Heart left ventricle (tissue), 16 donors: ENCODE measurements at regions not wholly inside any gene's neighbourhood (a gene's known extent, or its start where the extent isn't known, plus 50 kb on each side); places are given as distances from the start of the nearest gene placed in this dataset.

ENCODE experiments used
- ATAC-seq, 4 donors: fragments of 200-7000 bp; cut with Tn5 transposase; one replicate each; pipeline ENCODE4 v1.9.1; 2020 to 2022; ENCODE audit warnings: moderate library complexity in 4 of 4, mild to moderate bottlenecking in 3 of 4, moderate number of reproducible peaks in 1 of 4
- DNase-seq, 5 donors: peaks; one replicate each; pipeline ENCODE4 v3.0.0-alpha.2; 2020
- H3K27ac ChIP-seq, 12 donors: fragments of 200-600 bp; sonication (generic) in 4 of 12; one replicate each; pipeline versions ENCODE4 v1.5.0 to v1.8.0; 2016 to 2022; ENCODE audit warnings: mild to moderate bottlenecking in 2 of 12
- H3K27me3 ChIP-seq, 9 donors: fragments of 200-600 bp; sonication (generic) in 2 of 9; one replicate each; pipeline versions ENCODE4 v1.5.1 to v1.8.0; 2016 to 2022; ENCODE audit warnings: mild to moderate bottlenecking in 3 of 9
- H3K36me3 ChIP-seq, 9 donors: fragments of 200-600 bp; sonication (generic) in 2 of 9; one replicate each; pipeline versions ENCODE4 v1.5.0 to v1.8.0; 2018 to 2022; ENCODE audit warnings: mild to moderate bottlenecking in 2 of 9
- H3K4me1 ChIP-seq, 12 donors: fragments of 200-600 bp; sonication (generic) in 4 of 12; one replicate each; pipeline versions ENCODE4 v1.5.0 to v1.8.0; 2016 to 2022; ENCODE audit warnings: mild to moderate bottlenecking in 3 of 12
- H3K4me3 ChIP-seq, 12 donors: fragments of 200-600 bp; sonication (generic) in 4 of 12; one replicate each; pipeline versions ENCODE4 v1.5.0 to v1.8.0; 2017 to 2022; ENCODE audit warnings: mild to moderate bottlenecking in 9 of 12, moderate library complexity in 4 of 12
- H3K9me3 ChIP-seq, 12 donors: fragments of 200-600 bp; sonication (generic) in 4 of 12; one replicate each; pipeline versions ENCODE4 v1.5.0 to v1.8.0; 2016 to 2022; ENCODE audit warnings: mild to moderate bottlenecking in 1 of 12
- POLR2A ChIP-seq, 2 donors: fragments of 450-650 bp; IDR thresholded peaks; one replicate each; pipeline ENCODE4 v1.6.1; 2017; ENCODE audit warnings: antibody characterized with exemption in 2 of 2, mild to moderate bottlenecking in 2 of 2, moderate library complexity in 2 of 2
- WGBS, 4 donors: extraction: QIAGEN DNeasy Blood & Tissue Kit in 2 of 4; methylation state at CpG; one replicate each; pipeline versions ENCODE4 v1.1.5 to v1.1.7; 2013 to 2018; 5-methylcytosine and 5-hydroxymethylcytosine counted together
- intact Hi-C, 10 donors: fragments of 100-400 bp; cut with DNase I; formaldehyde crosslinking; loops; one replicate each; pipeline versions ENCODE4 v1.11.1 to v1.14.2; 2022
- TF ChIP-seq, protein P1 (sequence below), 12 donors: fragments of 200-600 bp; sonication (generic) in 4 of 12; IDR thresholded peaks; one replicate each; pipeline versions ENCODE4 v1.5.0 to v1.8.0; 2018 to 2022; ENCODE audit warnings: antibody characterized with exemption in 12 of 12, mild to moderate bottlenecking in 5 of 12
- donor health status: ischemic (EF 13 %, LVEDD 7.1; RV severe dilation, severe dysfunction).
- donor health status: healthy with polysubstance abuse.
- donor health status: DM: no; HTN: yes; CAD: no.
- donor health status: DM: no; HTN: no; CAD: no.
- donor health status: ischemic (EF 25% LVEDD 6.9; RV normal size, moderate dysfunction).
- donor health status: ischemic (EF 25% LVEDD 5.7; RV mildly dilated, moderate dysfunction).
- donor health status: healthy.
- donor health status: DM: yes; HTN: yes; CAD: no.
- donor health status: ischemic (EF 35%, LVEDD 5.7; RV mildly dilated, moderate dysfunction).
- donor health status: nonischemic (EF 11% LVEDD 7.7; RV severe dilation, severe dysfunction).
- donor health status: DM: yes; HTN: yes; CAD: no.
- donor health status: PGD.
- donor health status: ischemic (EF 29% LVEDD 5.4; RV normal size, mild dysfunction).
- donor health status: nonischemic (EF 23%, LVEDD 6.1; RV moderate dilation, normal function).

DNA sequence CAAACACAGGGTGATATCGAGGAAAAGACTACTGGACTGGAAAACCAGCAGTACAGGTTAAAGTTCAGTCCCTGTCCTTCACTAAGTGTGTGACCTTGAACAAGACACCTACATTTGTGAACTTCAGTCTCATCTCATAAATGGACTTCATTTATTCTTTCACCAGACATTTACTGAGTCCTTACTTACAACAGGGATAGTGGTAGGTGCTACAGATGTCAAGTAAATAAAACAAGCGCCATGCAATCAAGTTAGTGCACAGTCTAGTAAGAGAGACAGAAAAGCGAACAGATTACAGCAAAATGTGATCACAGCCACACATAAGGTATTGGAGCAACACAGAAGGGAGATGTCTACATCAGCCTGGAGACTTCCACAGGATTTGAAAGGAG lies 413.2 kb downstream of the ACTL7B start:
- no peak overlapping the region for H3K27ac ChIP-seq
- 86 to 94% (median 91%) methylated on average over 3 of the region's 3 CpGs for WGBS, 4 donors

DNA sequence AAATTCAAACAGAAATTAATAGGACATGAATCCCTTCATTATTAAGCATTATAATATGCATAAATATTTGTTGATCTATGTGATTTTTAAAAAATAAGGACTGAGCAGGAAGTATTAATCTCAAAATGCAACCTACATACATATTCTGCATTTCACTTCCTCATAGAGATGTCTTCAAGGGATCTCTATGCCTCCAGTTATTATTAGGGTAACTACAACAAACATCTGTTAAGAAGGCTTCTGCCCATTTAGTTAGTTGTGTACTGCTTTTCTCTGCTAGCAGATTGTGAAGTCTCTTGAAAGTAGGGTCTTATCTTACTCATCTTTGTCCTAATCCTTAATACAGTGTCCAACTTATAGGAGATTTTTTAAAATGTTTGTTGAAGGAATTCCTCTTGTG lies 414.1 kb downstream of the ACTL7B start:
- DNase-seq, result no peak
- Histone ChIP-seq H3K27me3 (no peaks in the 10 kb centered on the region), H3K27ac (no peak overlapping the region), H3K4me3 (no peak overlapping the region), H3K4me1 (no peaks in the 10 kb centered on the region), H3K36me3 (no peaks in the 10 kb centered on the region), H3K9me3 (no peaks in the 10 kb centered on the region)
- intact Hi-C loops, result no loop called here
- no peak for TF ChIP-seq POLR2A (IDR thresholded peaks at IDR 0.05)
- TF ChIP-seq, protein P1, sequence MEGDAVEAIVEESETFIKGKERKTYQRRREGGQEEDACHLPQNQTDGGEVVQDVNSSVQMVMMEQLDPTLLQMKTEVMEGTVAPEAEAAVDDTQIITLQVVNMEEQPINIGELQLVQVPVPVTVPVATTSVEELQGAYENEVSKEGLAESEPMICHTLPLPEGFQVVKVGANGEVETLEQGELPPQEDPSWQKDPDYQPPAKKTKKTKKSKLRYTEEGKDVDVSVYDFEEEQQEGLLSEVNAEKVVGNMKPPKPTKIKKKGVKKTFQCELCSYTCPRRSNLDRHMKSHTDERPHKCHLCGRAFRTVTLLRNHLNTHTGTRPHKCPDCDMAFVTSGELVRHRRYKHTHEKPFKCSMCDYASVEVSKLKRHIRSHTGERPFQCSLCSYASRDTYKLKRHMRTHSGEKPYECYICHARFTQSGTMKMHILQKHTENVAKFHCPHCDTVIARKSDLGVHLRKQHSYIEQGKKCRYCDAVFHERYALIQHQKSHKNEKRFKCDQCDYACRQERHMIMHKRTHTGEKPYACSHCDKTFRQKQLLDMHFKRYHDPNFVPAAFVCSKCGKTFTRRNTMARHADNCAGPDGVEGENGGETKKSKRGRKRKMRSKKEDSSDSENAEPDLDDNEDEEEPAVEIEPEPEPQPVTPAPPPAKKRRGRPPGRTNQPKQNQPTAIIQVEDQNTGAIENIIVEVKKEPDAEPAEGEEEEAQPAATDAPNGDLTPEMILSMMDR (IDR thresholded peaks at IDR 0.05), result no peak
- no peak for ATAC-seq

More for the DNA sequence above, 413.2 kb downstream of the ACTL7B start:
- H3K36me3 ChIP-seq, result no peaks in the 10 kb centered on the region
- TF ChIP-seq, protein P1 (IDR thresholded peaks at IDR 0.05), result no peak
- no peak for TF ChIP-seq POLR2A (IDR thresholded peaks at IDR 0.05)
- no peaks in the 10 kb centered on the region for H3K9me3 ChIP-seq
- intact Hi-C loops, result no loop called here
- ATAC-seq (no peak), DNase-seq (no peak)
- H3K4me3 ChIP-seq, result no peak overlapping the region
- no peaks in the 10 kb centered on the region for H3K4me1 ChIP-seq
- H3K27me3 ChIP-seq, result no peaks in the 10 kb centered on the region

DNA sequence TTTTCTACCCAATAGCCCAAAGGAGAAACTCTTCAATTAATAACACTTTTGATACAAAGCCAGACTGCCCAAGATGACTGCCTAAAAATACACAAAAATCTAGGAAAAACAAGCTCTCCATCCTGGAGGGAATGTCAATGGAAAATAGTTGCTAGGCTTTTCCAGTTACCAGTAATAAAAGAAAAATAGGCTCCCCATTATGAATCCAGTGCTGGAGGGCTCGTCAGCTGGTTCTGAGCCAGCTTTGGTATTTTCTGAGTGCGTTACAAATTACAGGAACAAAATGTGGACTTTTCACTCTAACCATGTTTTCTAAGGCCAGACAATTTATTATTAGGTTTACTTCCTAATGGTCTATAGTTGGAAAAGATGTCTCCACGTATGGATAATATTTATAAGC lies 414.5 kb downstream of the ACTL7B start:
- intact Hi-C loops, result no loop called here
- Histone ChIP-seq H3K4me1 (no peaks in the 10 kb centered on the region), H3K27ac (no peak overlapping the region), H3K4me3 (no peak overlapping the region), H3K27me3 (no peaks in the 10 kb centered on the region), H3K36me3 (no peaks in the 10 kb centered on the region), H3K9me3 (no peaks in the 10 kb centered on the region)
- WGBS, 4 donors, result 73 to 82% (median 77%) methylated on average over 3 of the region's 3 CpGs
- ATAC-seq, result no peak
- DNase-seq, result no peak
- TF ChIP-seq, protein P1 (IDR thresholded peaks at IDR 0.05), result no peak

DNA sequence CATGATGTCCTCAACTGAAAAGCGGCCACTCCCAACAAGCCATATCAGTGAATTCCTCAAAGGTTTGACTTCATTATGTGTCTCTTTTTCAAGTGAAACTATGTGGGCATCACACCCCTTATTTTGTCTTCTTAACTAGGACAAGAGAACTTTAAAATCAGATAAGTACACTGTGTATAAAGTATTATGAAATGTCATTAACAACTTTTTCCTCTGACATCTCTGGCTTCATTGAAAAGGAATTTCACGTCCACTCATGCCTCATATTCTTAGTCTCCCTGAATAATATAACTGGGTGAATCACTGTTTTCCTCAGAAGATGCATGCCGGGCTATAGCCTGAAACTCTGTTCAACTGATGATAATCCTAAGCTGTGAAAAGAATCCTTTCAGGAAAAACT lies 415.8 kb downstream of the ACTL7B start:
- WGBS, 4 donors, result 79 to 86% (median 84%) methylated on average over 3 of the region's 3 CpGs
- H3K9me3 ChIP-seq, result no peaks in the 10 kb centered on the region

More for the DNA sequence above, 415.8 kb downstream of the ACTL7B start:
- no peak for ATAC-seq
- TF ChIP-seq, protein P1 (IDR thresholded peaks at IDR 0.05), result no peak
- TF ChIP-seq POLR2A (IDR thresholded peaks at IDR 0.05), result no peak
- no peaks in the 10 kb centered on the region for H3K36me3 ChIP-seq
- H3K27me3 ChIP-seq, result no peaks in the 10 kb centered on the region
- intact Hi-C loops, result loop anchor here in 2 of 10 donors (10.0 kb wide), 1 partner anchor 975 kb away; no protein-coding TSS in a partner anchor
- H3K27ac ChIP-seq, result no peak overlapping the region
- no peak overlapping the region for H3K4me3 ChIP-seq
- no peaks in the 10 kb centered on the region for H3K4me1 ChIP-seq
- DNase-seq, result no peak
